Fibroblast of skin of left quadriceps (primary cell): ENCODE measurements at regions not wholly inside any gene's neighbourhood (a gene's known extent, or its start where the extent isn't known, plus 50 kb on each side); places are given as distances from the start of the nearest gene placed in this dataset.

Source experiments
- DNase-seq, 2 experiments: peaks; one replicate each; pipeline ENCODE4 v3.0.0-alpha.2; 2013; ENCODE audit warnings: low read depth in 2 of 2

GRCh38 chr12:39047539-39048262 lies 142.3 kb upstream of the CPNE8 start:
- no peak for DNase-seq

GRCh38 chr12:39044754-39045153 lies 139.4 kb upstream of the CPNE8 start:
- no peak for DNase-seq

- no peak for DNase-seq
Measured at GRCh38 chr12:39043424-39043822, 138.0 kb upstream of the CPNE8 start.

GRCh38 chr12:39040275-39040674 lies 134.9 kb upstream of the CPNE8 start:
- no peak for DNase-seq

GRCh38 chr12:39037115-39037514 lies 131.7 kb upstream of the CPNE8 start:
- DNase-seq: no peak

- no peak for DNase-seq
Measured at GRCh38 chr12:39036105-39036504, 130.7 kb upstream of the CPNE8 start.

- DNase-seq: no peak
Measured at GRCh38 chr12:39033782-39034181, 128.4 kb upstream of the CPNE8 start.

- no peak for DNase-seq
Measured at GRCh38 chr12:39032448-39032847, 127.1 kb upstream of the CPNE8 start.

GRCh38 chr12:39032034-39032433 lies 126.6 kb upstream of the CPNE8 start:
- no peak for DNase-seq

- DNase-seq: no peak
Measured at GRCh38 chr12:39028382-39028781, 123.0 kb upstream of the CPNE8 start.

GRCh38 chr12:39012870-39013269 lies 107.5 kb upstream of the CPNE8 start:
- no peak for DNase-seq

- no peak for DNase-seq
Measured at GRCh38 chr12:39011166-39011565, 105.8 kb upstream of the CPNE8 start.

GRCh38 chr12:39010406-39010805 lies 105.0 kb upstream of the CPNE8 start:
- DNase-seq: no peak

- DNase-seq: no peak
Measured at GRCh38 chr12:39007619-39008018, 102.2 kb upstream of the CPNE8 start.

GRCh38 chr12:39006286-39006685 lies 100.9 kb upstream of the CPNE8 start:
- no peak for DNase-seq

GRCh38 chr12:39005671-39006070 lies 100.3 kb upstream of the CPNE8 start:
- DNase-seq: no peak

GRCh38 chr12:39003541-39004155 lies 98.3 kb upstream of the CPNE8 start:
- DNase-seq: no peak

- DNase-seq: no peak
Measured at GRCh38 chr12:39000370-39000769, 95.0 kb upstream of the CPNE8 start.

GRCh38 chr12:38998887-38999482 lies 93.6 kb upstream of the CPNE8 start:
- DNase-seq: no peak

GRCh38 chr12:38995249-38995648 lies 89.9 kb upstream of the CPNE8 start:
- no peak for DNase-seq

- no peak for DNase-seq
Measured at GRCh38 chr12:38985961-38986360, 80.6 kb upstream of the CPNE8 start.

- DNase-seq: no peak
Measured at GRCh38 chr12:38984388-38984787, 79.0 kb upstream of the CPNE8 start.

- DNase-seq: no peak
Measured at GRCh38 chr12:38983117-38983571, 77.8 kb upstream of the CPNE8 start.
